WTC11 (cell line): ENCODE measurements at regions not wholly inside any gene's neighbourhood (a gene's known extent, or its start where the extent isn't known, plus 50 kb on each side); places are given as distances from the start of the nearest gene placed in this dataset.

Experiments used
- CTCF ChIP-seq: fragments of 200-600 bp; IDR thresholded peaks from 2 replicates; pipeline ENCODE4 v1.8.0; 2022; ENCODE audit warnings: antibody characterized with exemption
- E2F4 ChIP-seq: sonication (generic); formaldehyde crosslinking; IDR thresholded peaks from 2 replicates; pipeline ENCODE4 v1.8.1; 2022; ENCODE audit warnings: low read depth, mild to moderate bottlenecking, moderate library complexity, missing genetic modification reagents, borderline replicate concordance
- USF2 ChIP-seq: sonication (generic); formaldehyde crosslinking; IDR thresholded peaks from 2 replicates; pipeline ENCODE4 v1.8.1; 2023; ENCODE audit warnings: mild to moderate bottlenecking, missing genetic modification reagents, moderate library complexity
- ZBTB43 ChIP-seq: sonication (generic); formaldehyde crosslinking; IDR thresholded peaks from 2 replicates; pipeline ENCODE4 v1.8.1; 2023; ENCODE audit warnings: mild to moderate bottlenecking, missing genetic modification reagents

- TF ChIP-seq E2F4 (CRISPR knock-in tag) (no peak), ZBTB43 (no peak), CTCF (no peak), USF2 (CRISPR knock-in tag) (no peak)
Observed at GRCh38 chr2:164412831-164413230, 208.5 kb downstream of the GRB14 start.
